Activated naive CD4-positive, alpha-beta T cell treated with anti-CD3 and anti-CD28 coated beads, Interleukin-2, amount 10 ng/mL, durations not matched to agents 7 days and 5 days (primary cell): ENCODE measurements at regions not wholly inside any gene's neighbourhood (a gene's known extent, or its start where the extent isn't known, plus 50 kb on each side); places are given as distances from the start of the nearest gene placed in this dataset.

Experiments used
- CTCF ChIA-PET: fragments of 350-600 bp; sonication (Branson Sonifier 250); formaldehyde crosslinking; loops from one replicate; lab custom pipeline; 2021; ENCODE audit warnings: antibody characterized with exemption; lab: Charles Lee
- DNase-seq: peaks from one replicate; pipeline ENCODE4 v3.0.0-alpha.2; 2020
- H3K27ac Mint-ChIP-seq: one replicate; pipeline ENCODE4 v1.8.0; 2021; ENCODE audit warnings: mild to moderate bottlenecking, moderate library complexity, mixed read lengths
- H3K27me3 Mint-ChIP-seq: one replicate; pipeline ENCODE4 v1.8.0; 2021; ENCODE audit warnings: mild to moderate bottlenecking, mixed read lengths
- H3K36me3 Mint-ChIP-seq: one replicate; pipeline ENCODE4 v1.8.0; 2021; ENCODE audit warnings: mixed read lengths
- H3K4me1 Mint-ChIP-seq: one replicate; pipeline ENCODE4 v1.8.0; 2021; ENCODE audit warnings: mixed read lengths
- H3K4me3 Mint-ChIP-seq: one replicate; pipeline ENCODE4 v1.8.0; 2021; ENCODE audit warnings: mild to moderate bottlenecking, moderate library complexity, mixed read lengths
- H3K9me3 Mint-ChIP-seq: one replicate; pipeline ENCODE4 v1.8.0; 2021; ENCODE audit warnings: mixed read lengths

GRCh38 chr14:61616524-61617185, 78.7 kb upstream of the HIF1A start:
- Mint-ChIP-seq H3K36me3 (no peaks in the 10 kb centered on the region), H3K4me3 (no peak overlapping the region), H3K27ac (peak overlapping the region; percentile 33), H3K27me3 (no peaks in the 10 kb centered on the region), H3K4me1 (peaks cover 37% of the 10 kb centered on the region), H3K9me3 (no peaks in the 10 kb centered on the region)
- DNase-seq, result no peak
- CTCF ChIA-PET, result no interaction called here

DNA sequence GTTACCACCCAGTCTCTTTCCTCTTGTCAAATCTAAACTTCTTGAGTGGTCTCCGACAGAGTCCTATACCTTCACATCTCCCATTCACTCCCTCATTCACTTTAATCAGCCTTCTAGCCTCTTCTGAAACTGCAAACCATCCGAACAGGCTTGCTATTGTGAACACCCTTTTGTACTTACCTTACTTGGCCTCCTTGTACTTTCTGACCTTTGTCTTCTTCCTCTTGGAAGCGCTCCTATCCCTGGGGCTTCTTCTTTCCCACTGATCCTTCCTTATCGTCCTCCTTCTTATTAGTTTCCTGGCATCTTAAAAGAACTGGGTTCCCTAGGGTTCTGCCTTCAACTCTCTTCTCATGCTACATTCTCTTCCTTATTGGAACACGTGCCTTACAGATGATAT, 76.9 kb upstream of the HIF1A start:
- CTCF ChIA-PET, result no interaction called here
- no peak for DNase-seq
- peaks cover 40% of the 10 kb centered on the region for H3K4me1 Mint-ChIP-seq
- no peak overlapping the region for H3K4me3 Mint-ChIP-seq
- no peaks in the 10 kb centered on the region for H3K27me3 Mint-ChIP-seq
- no peak overlapping the region for H3K27ac Mint-ChIP-seq
- H3K36me3 Mint-ChIP-seq, result no peaks in the 10 kb centered on the region
- peaks cover 2% of the 10 kb centered on the region for H3K9me3 Mint-ChIP-seq

DNA sequence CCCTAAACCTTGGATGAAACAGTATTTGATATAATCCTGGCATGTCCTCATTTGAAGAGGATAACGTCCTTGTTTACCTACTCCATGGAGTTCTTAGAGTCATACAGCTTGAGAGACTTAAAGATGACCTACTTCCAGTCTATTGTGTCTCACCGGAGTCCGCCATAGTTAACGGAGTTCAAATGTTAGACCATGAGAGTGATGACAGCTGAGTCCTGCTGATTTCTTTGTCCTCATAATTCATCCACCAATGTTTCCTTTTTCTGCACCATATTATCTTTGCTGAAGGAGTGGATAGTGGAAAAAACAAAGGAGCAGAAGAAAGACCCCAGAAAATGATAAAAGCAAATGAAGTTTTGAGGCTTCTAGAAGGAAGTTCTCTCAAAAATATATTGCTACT, 75.8 kb upstream of the HIF1A start:
- CTCF ChIA-PET, result interaction anchor here (1.2 kb wide), 1 partner anchor 144 kb away, joined by 3 read pairs; no protein-coding TSS in a partner anchor
- Mint-ChIP-seq H3K27ac (no peak overlapping the region), H3K4me3 (no peak overlapping the region), H3K36me3 (no peaks in the 10 kb centered on the region), H3K4me1 (peaks cover 40% of the 10 kb centered on the region), H3K27me3 (no peaks in the 10 kb centered on the region), H3K9me3 (peaks cover 2% of the 10 kb centered on the region)
- DNase-seq, result no peak

- DNase-seq, result no peak
- peaks cover 40% of the 10 kb centered on the region for H3K4me1 Mint-ChIP-seq
- no peak overlapping the region for H3K27ac Mint-ChIP-seq
- H3K4me3 Mint-ChIP-seq, result no peak overlapping the region
- H3K36me3 Mint-ChIP-seq, result no peaks in the 10 kb centered on the region
- H3K9me3 Mint-ChIP-seq, result peaks cover 2% of the 10 kb centered on the region
- CTCF ChIA-PET, result interaction anchor here (1.1 to 1.2 kb wide), 2 partner anchors 8 to 145 kb away, joined by 3 to 4 read pairs; no protein-coding TSS in a partner anchor
- no peaks in the 10 kb centered on the region for H3K27me3 Mint-ChIP-seq
These were observed 75.0 kb upstream of the HIF1A start for GRCh38 chr14:61620130-61620946.

GRCh38 chr14:61621444-61621843, 73.9 kb upstream of the HIF1A start:
- Mint-ChIP-seq H3K4me3 (no peak overlapping the region), H3K9me3 (peaks cover 2% of the 10 kb centered on the region), H3K27me3 (no peaks in the 10 kb centered on the region), H3K4me1 (peaks cover 40% of the 10 kb centered on the region), H3K27ac (no peak overlapping the region), H3K36me3 (peaks cover under 1% of the 10 kb centered on the region)
- CTCF ChIA-PET, result interaction anchor here (1.1 kb wide), 1 partner anchor 9 kb away, joined by 4 read pairs; no protein-coding TSS in a partner anchor
- no peak for DNase-seq

DNA sequence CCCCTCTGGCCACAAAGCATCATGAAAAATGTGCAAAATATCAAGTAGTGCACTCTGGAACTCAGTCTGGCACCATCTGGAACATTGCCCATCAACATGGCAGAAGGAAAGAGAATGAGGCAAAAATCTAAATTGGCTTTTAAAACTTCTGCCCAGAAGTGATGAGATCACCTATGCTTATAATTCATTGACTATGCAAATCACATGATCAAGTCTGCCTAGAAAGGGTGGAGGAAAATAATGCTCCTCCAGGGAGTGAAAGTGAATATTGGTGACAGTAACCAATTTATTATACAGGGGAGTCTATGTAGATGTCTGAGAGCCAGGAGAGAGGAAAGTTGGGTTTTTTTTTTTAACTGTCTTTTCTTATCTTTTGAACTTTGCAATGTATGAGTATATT, 73.3 kb upstream of the HIF1A start:
- Mint-ChIP-seq H3K27me3 (no peaks in the 10 kb centered on the region), H3K9me3 (peaks cover 2% of the 10 kb centered on the region), H3K4me3 (no peak overlapping the region), H3K36me3 (peaks cover 1% of the 10 kb centered on the region), H3K4me1 (peaks cover 38% of the 10 kb centered on the region), H3K27ac (no peak overlapping the region)
- DNase-seq, result no peak
- CTCF ChIA-PET, result no interaction called here

DNA sequence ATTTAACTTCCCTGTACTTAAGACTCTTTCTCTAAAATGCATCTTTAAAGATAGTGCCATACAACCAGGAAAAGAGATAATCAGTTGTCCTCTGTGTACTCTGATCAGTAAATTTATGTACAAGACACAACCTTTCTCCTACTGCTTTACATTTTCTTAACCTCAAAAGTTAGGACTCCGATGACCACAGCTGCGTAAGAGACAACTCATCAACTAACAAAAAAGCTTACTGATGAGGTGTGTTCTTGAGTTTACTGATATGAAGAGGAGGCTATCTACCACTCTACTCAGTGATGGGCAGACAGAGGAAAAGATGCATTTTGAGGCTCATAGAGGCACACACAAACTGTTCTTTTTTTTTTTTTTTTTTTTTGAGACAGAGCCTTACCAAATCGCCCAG, 71.4 kb upstream of the HIF1A start:
- H3K27ac Mint-ChIP-seq, result no peak overlapping the region
- H3K36me3 Mint-ChIP-seq, result peaks cover 1% of the 10 kb centered on the region
- H3K4me1 Mint-ChIP-seq, result peaks cover 25% of the 10 kb centered on the region
- no peaks in the 10 kb centered on the region for H3K27me3 Mint-ChIP-seq
- H3K4me3 Mint-ChIP-seq, result no peak overlapping the region
- no peak for DNase-seq
- H3K9me3 Mint-ChIP-seq, result peaks cover 5% of the 10 kb centered on the region
- CTCF ChIA-PET, result interaction anchor here (0.9 kb wide), 1 partner anchor 25 kb away, joined by 3 read pairs; no protein-coding TSS in a partner anchor

- H3K4me1 Mint-ChIP-seq, result peaks cover 16% of the 10 kb centered on the region
- no peak for DNase-seq
- no peak overlapping the region for H3K4me3 Mint-ChIP-seq
- no peak overlapping the region for H3K27ac Mint-ChIP-seq
- CTCF ChIA-PET, result no interaction called here
- H3K9me3 Mint-ChIP-seq, result peaks cover 7% of the 10 kb centered on the region
- H3K36me3 Mint-ChIP-seq, result peaks cover 1% of the 10 kb centered on the region
- no peaks in the 10 kb centered on the region for H3K27me3 Mint-ChIP-seq
These were observed 70.1 kb upstream of the HIF1A start for GRCh38 chr14:61625165-61625564.

DNA sequence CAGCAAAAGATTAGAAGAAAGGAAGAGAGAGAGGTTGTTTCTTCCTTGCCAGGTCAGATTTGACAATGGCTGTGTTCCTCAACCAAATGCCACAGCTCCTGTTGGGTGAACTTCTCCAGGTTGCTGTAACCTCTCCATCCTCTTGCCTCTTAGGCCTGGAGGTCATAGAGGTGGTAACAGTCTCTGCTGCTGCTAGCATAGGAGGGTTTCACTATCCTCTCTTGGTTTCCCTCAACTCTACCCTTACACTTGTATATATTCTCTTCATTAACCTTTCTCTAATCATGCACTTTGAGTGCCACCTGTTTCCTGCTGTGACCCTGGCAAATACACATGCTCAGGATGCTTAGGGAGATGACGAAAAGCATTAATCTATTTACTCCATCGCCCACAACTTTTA, 67.7 kb upstream of the HIF1A start:
- Mint-ChIP-seq H3K27ac (no peak overlapping the region), H3K4me1 (no peaks in the 10 kb centered on the region), H3K9me3 (peaks cover 4% of the 10 kb centered on the region), H3K4me3 (no peak overlapping the region), H3K36me3 (peaks cover 1% of the 10 kb centered on the region), H3K27me3 (no peaks in the 10 kb centered on the region)
- CTCF ChIA-PET, result no interaction called here
- DNase-seq, result no peak

- no peak overlapping the region for H3K4me3 Mint-ChIP-seq
- DNase-seq, result no peak
- peaks cover 1% of the 10 kb centered on the region for H3K36me3 Mint-ChIP-seq
- H3K9me3 Mint-ChIP-seq, result peaks cover 4% of the 10 kb centered on the region
- CTCF ChIA-PET, result no interaction called here
- H3K27ac Mint-ChIP-seq, result no peak overlapping the region
- no peaks in the 10 kb centered on the region for H3K27me3 Mint-ChIP-seq
- H3K4me1 Mint-ChIP-seq, result no peaks in the 10 kb centered on the region
These were observed 67.1 kb upstream of the HIF1A start for GRCh38 chr14:61628016-61628725.

DNA sequence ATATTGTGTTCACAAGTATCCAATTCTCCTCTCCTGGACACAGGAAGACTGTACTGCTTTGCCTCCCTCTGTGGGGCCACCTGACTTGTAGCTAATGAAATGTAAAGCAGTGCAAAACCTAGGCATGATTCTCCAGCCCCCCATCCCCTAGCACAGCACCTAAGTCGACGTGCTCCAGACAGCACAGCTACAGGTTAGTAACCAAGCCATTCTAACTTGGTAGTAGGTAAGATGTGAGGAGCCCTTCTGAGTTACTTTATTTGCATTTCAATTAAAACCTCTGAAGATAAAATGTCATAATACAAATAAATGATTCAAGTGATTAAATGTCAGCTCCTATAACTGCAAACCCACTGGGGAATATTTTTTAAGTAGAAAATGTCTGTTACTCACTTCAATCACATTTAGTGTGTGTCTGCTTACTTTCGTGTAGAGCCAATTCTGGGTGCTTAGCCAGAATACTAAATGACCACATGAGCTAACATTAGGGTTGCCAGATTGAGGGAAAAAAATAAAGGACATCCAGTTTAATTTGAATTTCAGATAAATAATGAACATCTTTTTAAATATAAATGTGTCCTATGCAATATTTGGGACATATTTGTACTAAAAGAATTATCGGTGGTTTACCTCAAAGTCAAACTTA, 64.8 kb upstream of the HIF1A start:
- peaks cover 4% of the 10 kb centered on the region for H3K9me3 Mint-ChIP-seq
- no peak overlapping the region for H3K4me3 Mint-ChIP-seq
- peaks cover 3% of the 10 kb centered on the region for H3K4me1 Mint-ChIP-seq
- H3K27me3 Mint-ChIP-seq, result no peaks in the 10 kb centered on the region
- H3K27ac Mint-ChIP-seq, result no peak overlapping the region
- DNase-seq, result no peak
- CTCF ChIA-PET, result no interaction called here
- H3K36me3 Mint-ChIP-seq, result peaks cover 1% of the 10 kb centered on the region

GRCh38 chr14:61631045-61631687, 64.1 kb upstream of the HIF1A start:
- Mint-ChIP-seq H3K27me3 (no peaks in the 10 kb centered on the region), H3K36me3 (peaks cover 1% of the 10 kb centered on the region), H3K4me1 (peaks cover 6% of the 10 kb centered on the region), H3K9me3 (peaks cover 4% of the 10 kb centered on the region), H3K27ac (no peak overlapping the region), H3K4me3 (no peak overlapping the region)
- CTCF ChIA-PET, result interaction anchor here (1.2 kb wide), 1 partner anchor 8 kb away, joined by 3 read pairs; no protein-coding TSS in a partner anchor
- DNase-seq, result no peak

DNA sequence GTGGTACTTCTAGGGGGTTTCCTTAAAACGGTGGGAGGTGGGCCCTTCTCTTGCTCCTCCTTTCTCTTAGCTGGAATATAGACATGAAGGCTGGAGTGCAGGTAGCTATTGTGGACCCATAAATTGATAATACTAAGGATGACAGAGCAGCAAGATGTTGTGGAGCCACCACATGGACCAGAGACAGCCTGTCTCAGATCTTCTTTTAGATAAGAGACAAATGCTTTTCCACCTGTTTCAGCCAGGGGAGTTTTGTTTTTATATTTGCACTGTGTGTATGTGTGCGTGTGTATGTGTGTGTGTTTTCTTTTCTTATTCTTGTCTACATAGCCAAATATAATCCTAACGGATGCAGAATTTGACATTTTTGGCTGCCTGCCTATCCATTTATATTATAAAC, 62.9 kb upstream of the HIF1A start:
- CTCF ChIA-PET, result no interaction called here
- peaks cover 9% of the 10 kb centered on the region for H3K4me1 Mint-ChIP-seq
- H3K27ac Mint-ChIP-seq, result no peak overlapping the region
- no peaks in the 10 kb centered on the region for H3K36me3 Mint-ChIP-seq
- DNase-seq, result no peak
- H3K4me3 Mint-ChIP-seq, result no peak overlapping the region
- H3K9me3 Mint-ChIP-seq, result peaks cover 4% of the 10 kb centered on the region
- no peaks in the 10 kb centered on the region for H3K27me3 Mint-ChIP-seq
